ENCODE measurements at regions not wholly inside any gene's neighbourhood (a gene's known extent, or its start where the extent isn't known, plus 50 kb on each side); places are given as distances from the start of the nearest gene placed in this dataset.

DNA sequence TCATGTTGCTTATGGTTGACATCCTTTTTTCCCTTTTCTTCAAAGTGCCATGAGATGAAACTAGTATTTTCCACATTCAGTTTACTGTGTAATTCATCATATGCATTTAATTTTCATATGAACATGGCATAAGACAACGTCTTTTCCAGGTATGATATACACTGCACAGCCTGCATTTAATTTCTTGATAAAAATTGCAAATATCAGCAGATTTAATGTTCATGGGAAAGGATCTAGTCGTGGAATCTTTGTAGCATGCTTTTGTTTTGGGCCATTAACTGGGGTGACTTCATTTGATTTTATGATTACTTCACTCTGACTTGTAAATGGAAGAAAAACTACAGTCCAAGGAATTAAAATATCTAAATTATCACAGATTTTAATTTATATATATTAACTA, 837.3 kb downstream of the IPMK start:
- TF ChIP-seq HIVEP1 (CRISPR knock-in tag; IDR thresholded peaks at IDR 0.05) = no peak
- TF ChIP-seq FOXM1 (CRISPR knock-in tag; IDR thresholded peaks at IDR 0.05) = no peak
- TF ChIP-seq, protein P1, sequence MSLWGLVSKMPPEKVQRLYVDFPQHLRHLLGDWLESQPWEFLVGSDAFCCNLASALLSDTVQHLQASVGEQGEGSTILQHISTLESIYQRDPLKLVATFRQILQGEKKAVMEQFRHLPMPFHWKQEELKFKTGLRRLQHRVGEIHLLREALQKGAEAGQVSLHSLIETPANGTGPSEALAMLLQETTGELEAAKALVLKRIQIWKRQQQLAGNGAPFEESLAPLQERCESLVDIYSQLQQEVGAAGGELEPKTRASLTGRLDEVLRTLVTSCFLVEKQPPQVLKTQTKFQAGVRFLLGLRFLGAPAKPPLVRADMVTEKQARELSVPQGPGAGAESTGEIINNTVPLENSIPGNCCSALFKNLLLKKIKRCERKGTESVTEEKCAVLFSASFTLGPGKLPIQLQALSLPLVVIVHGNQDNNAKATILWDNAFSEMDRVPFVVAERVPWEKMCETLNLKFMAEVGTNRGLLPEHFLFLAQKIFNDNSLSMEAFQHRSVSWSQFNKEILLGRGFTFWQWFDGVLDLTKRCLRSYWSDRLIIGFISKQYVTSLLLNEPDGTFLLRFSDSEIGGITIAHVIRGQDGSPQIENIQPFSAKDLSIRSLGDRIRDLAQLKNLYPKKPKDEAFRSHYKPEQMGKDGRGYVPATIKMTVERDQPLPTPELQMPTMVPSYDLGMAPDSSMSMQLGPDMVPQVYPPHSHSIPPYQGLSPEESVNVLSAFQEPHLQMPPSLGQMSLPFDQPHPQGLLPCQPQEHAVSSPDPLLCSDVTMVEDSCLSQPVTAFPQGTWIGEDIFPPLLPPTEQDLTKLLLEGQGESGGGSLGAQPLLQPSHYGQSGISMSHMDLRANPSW (CRISPR knock-in tag; IDR thresholded peaks at IDR 0.05; ENCODE audit: borderline replicate concordance) = no peak
- TF ChIP-seq, protein P2, sequence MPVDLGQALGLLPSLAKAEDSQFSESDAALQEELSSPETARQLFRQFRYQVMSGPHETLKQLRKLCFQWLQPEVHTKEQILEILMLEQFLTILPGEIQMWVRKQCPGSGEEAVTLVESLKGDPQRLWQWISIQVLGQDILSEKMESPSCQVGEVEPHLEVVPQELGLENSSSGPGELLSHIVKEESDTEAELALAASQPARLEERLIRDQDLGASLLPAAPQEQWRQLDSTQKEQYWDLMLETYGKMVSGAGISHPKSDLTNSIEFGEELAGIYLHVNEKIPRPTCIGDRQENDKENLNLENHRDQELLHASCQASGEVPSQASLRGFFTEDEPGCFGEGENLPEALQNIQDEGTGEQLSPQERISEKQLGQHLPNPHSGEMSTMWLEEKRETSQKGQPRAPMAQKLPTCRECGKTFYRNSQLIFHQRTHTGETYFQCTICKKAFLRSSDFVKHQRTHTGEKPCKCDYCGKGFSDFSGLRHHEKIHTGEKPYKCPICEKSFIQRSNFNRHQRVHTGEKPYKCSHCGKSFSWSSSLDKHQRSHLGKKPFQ (CRISPR knock-in tag; IDR thresholded peaks at IDR 0.05; ENCODE audit: insufficient replicate concordance) = no peak
- TF ChIP-seq, protein P3, sequence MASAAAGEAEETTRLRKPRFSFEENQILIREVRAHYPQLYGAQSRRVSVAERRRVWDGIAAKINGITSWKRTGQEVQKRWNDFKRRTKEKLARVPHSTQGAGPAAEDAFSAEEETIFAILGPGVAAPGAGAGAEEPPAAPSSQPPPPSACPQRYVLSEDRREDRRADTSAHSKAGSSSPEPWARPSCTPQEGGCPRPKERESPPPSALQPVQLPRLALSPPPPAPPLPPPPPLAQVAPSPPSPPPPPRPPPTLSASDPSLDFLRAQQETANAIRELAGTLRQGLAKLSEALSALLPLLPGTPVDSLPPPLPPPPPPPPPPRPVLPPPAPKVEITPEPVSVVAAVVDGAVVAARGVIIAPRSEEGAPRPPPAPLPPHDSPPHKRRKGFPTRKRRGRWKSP (CRISPR knock-in tag; IDR thresholded peaks at IDR 0.05) = no peak
- TF ChIP-seq RFX5 (IDR thresholded peaks at IDR 0.05; ENCODE audit: low read depth, low read length) = no peak
- TF ChIP-seq POLR2A (IDR thresholded peaks at IDR 0.05; ENCODE audit: insufficient read depth in 1 of 2, low read depth in 2 of 2, low read length in 2 of 2) = no peak
- TF ChIP-seq GABPB1 (CRISPR knock-in tag; IDR thresholded peaks at IDR 0.05) = no peak
- no peak for TF ChIP-seq NR3C1 (CRISPR knock-in tag; IDR thresholded peaks at IDR 0.05)
- TF ChIP-seq FOXK1 (CRISPR knock-in tag; IDR thresholded peaks at IDR 0.05; ENCODE audit: borderline replicate concordance, low read depth) = no peak
- no peak for TF ChIP-seq ZNF224 (CRISPR knock-in tag; IDR thresholded peaks at IDR 0.05)
- TF ChIP-seq, protein P4, sequence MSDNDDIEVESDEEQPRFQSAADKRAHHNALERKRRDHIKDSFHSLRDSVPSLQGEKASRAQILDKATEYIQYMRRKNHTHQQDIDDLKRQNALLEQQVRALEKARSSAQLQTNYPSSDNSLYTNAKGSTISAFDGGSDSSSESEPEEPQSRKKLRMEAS (IDR thresholded peaks at IDR 0.05) = no peak

All from HepG2 (cell line).